Inflammatory macrophage (primary cell): ENCODE measurements at regions not wholly inside any gene's neighbourhood (a gene's known extent, or its start where the extent isn't known, plus 50 kb on each side); places are given as distances from the start of the nearest gene placed in this dataset.
A peak's percentile ranks its signal among the peaks of the same experiment; 100 is the strongest.

Source experiments
- DNase-seq, 2 donors: peaks; one replicate each; pipeline ENCODE4 v3.0.0-alpha.2; 2020 to 2022

- DNase-seq = no peak
Observed at GRCh38 chr10:63708421-63708820, 187.2 kb downstream of the REEP3 start.

DNA sequence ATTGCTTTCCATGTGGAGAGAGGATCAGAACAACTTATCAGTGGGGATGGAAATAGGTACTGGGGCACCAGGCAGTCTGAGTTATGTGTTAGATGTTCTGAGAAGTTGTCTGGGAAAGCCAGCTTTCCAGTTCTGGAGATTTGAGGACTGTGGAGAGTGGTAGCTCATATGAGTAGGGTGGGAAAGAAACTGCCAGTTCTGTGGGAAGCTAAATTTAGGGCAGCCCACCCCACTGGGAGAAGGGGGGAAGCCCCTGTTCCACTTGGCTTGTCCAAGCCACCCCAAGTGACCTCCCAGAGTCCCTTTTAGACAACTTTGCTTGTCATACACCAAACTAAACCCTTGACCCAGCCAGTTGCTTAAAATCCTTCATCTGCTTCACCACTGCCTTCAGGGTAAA, 189.5 kb downstream of the REEP3 start:
- DNase-seq = no peak

DNA sequence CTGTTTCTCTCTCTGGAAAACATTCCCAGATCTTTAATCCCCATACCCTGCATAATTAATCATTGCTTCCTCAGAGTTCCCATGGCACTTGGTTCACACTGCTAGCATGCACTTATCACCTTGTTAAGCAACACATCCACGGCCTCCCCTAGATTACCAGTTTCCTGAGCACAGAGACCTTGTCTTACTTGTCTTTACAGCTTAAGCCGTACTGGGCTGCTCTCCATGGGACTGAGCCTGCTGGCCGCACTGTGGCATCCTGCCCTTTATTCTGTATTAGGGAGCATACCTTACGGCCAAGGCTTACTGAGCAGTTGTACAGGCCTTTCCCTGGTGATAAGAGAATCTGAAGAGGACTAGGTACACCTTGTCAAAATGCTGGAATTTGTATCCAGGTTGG, 190.2 kb downstream of the REEP3 start:
- no peak for DNase-seq

DNA sequence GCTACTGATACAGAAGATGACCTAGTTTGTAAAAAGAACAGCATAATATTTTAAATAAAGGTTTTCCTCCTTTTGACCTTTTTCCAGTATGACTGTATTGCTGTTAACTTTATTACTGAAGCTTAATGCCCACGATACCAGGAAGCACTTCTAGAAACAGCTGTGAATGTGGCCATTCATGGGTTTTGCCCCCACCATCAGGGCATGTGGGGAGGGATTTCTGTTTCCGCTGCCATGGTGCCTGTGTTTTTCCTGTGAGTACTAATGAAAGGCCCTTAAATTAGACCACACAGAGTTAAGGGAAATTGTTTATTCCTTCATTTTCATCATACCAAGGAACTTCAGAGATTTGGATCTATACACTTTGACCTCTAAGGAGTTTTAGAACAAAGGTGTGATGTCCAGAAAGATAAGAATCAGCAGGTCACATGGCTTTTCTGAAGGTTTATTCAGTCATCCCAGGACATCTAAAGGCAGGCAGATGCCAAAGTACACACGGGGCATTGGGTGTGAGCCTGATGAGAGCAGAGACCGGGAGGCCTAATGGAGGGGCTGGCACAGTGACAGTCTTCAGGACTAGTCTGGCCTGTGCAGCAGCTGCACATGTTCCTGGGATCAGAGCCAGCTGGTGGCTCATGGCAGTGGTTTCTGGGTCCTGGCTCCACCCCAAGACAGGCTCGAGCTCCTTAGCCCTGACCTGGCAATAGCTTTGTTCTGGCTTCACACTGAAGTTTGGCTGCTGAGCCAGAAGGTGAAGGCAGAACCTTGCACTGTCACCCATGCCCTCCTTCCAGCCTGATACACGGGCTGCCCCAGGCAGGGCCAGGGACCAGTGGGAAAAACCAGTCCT, 190.9 kb downstream of the REEP3 start:
- DNase-seq = no peak

DNA sequence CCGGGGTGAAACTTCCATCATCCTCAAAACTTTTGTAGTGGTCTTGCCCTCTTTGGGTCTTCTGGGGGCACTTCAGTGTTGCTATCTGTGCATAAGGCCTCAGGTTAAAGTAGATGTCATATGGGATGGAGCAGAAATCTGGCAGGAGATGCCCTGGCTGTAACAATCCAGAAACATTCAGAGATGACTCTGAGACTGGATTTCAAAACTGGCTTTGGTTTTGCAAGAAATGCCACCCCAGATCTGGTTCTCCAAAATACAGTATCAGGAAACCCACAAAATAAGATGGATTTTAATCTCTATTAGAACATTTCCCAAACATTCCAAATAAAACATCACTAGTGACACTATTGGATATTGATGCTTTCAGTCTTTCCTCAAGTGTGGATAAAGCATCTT, 191.5 kb downstream of the REEP3 start:
- peak; percentile 38 to 54 for DNase-seq

GRCh38 chr10:63713191-63714144, 192.3 kb downstream of the REEP3 start:
- DNase-seq = no peak

DNA sequence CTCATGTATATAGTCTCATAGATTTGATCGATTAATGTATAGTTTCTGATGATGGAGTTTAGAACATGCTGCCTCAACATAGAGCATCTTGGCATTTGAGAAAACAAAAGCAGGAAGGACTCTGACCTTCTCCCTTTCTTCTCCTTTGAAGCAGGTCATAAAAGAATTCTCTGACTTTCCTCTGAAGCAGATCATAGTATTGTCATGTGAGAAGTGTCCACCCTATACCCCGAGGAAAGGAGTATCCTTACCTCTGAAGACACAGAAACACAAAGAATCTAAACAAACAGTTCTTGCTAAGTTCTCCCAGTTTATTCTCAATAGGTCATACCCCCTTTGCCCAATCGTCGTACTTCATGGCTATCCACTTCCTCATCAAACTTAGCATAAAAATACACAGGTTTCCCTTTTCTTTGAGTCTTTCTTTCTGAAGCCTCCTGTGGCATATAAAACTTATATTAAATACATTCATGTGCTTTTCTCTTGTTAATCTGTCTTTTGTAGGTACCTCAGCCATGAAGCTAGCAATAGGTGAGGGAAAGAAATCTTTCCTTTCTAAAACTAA, 194.9 kb downstream of the REEP3 start:
- DNase-seq = peak; percentile 36 to 57

DNA sequence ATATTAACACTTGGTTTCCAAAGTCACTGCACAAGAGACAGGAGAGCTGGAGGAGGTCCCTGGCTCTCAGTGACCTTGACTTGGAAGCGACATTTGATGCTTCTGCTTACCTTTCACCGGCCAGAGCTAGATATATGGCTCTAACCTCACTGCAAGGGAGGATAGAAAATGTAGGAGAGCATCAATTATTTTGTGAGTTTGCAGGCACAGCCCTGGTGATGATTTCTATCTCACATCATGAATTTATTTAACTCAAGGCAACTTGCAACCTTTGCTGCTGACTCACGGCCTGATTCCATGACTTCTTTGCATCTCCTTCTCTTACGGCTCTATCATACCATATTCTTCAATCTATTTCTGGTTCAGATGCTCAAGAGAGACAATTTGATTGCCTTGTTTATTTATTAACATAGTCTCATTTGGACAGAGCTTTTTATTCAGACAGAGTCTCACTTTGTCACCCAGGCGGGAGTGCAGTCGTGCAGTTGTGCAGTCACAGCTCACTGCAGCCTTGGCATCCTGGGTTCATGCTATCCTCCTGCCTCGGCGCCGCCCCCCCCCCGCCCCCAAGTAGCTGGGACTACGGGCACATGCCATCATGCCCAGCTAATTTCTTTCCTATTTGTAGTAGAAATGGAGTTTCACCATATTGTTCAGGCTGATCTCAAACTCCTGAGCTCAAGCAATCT, 196.0 kb downstream of the REEP3 start:
- DNase-seq = no peak

- peak in 1 of 2 donors; percentile 46 for DNase-seq
Observed at GRCh38 chr10:63718006-63718405, 196.8 kb downstream of the REEP3 start.

DNA sequence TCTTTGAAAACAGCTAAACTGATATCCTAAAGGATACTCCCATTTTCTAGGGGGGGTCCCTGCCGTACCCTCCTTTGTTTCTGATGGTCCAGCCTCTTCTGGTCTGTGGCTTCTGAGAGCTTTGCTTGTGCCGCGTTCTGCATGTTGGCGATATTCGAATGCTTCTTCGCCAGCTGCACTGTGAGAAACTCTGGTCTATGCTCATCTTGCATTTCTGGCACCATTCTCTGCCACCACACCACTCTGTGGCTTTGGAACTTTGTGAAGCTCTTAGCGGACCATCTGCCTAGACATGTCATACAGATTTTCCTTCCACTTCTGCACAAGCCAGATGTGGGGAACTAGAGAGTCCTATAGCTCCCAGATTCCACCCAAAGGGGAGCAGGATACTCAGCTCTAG, 197.2 kb downstream of the REEP3 start:
- no peak for DNase-seq

DNA sequence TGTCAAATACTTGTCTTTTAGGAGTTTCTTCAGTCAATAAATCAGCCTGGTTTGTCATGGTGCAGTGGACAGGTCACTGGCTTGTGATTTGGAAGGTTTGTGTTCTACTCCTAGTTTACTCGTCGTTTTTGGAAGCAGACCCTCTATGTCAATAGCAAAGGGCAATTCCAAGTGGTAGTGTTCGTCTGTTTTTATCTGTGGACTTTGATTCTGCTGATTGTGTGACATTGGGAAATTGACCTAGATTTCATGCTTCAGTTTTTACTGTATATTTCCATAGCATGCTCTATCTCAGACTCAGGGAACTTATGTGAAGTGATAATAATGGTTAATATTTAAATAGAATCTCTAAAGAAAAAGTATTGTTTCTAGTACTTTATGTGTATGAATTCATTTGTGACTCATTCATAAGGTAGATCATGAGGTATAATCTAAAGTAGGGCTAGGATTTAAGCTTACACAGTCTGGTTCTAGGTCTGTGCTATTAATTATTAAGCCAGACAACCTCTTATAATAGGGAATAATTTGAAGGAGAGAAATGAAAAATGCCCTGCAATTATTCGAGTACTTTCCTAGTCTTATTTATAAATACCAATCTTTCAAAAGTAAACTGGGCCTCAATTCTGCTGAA, 198.1 kb downstream of the REEP3 start:
- no peak for DNase-seq

DNA sequence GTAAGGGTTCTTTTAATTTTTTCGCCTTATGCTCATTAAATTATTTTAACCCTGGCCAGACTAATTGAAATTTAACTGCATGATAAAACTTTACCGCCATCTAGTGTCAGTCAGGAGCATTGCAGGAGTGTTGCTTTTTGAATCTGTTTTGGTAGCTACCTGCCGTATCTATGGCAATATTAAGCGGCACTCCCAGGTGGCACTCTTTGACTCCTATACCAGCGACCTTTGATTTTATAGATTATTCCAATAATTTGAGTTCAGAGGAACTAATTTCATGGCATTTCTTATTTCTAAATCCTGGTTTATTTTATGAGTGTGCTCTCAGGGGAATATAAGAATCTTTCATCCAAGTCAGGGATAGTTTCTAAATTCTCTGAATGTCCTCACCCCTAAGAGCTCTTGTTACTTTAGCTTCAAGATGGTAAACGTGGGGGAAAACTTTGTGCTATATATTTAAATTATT, 198.9 kb downstream of the REEP3 start:
- DNase-seq = peak; percentile 55 to 60

DNA sequence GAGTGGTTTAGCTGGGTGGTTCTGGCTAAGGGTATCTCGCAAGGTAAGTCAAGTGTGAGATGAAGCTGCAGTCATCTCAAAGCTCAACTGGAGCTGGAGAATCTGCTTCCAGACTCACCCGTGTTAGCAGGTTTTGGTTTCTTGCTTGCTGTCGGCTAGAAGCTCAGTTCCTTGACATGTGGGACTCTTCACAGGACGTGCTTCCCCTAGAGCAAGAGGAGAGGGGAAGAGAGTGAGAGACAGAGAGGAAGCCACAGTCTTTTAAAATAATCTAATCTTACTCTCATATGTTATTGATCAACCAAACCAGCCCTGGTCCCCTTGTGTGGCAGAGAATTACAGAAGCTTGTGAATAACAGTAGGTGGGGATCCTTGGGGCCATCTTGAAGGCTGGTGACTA, 199.5 kb downstream of the REEP3 start:
- DNase-seq = no peak

DNA sequence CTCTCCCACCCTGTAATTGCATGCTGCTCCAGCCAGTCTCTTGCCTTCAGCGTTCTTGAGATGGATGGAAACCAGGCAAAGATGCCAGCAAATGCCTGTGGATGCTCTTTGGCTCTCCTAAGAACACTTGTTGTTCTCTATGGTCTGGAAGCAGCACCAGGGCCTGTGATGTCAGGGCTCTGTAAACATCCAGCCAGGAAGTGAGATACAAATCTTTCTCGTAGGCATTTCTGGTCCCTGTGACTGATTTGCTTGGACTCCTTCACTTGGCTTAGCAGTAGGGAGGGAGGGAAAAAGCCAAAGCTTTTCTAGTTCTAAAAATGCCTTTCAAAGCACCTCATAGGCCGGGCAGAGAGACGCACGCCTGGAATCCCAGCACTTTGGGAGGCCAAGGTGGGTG, 201.3 kb downstream of the REEP3 start:
- no peak for DNase-seq

- DNase-seq = no peak
Observed at GRCh38 chr10:63723320-63723719, 202.1 kb downstream of the REEP3 start.

DNA sequence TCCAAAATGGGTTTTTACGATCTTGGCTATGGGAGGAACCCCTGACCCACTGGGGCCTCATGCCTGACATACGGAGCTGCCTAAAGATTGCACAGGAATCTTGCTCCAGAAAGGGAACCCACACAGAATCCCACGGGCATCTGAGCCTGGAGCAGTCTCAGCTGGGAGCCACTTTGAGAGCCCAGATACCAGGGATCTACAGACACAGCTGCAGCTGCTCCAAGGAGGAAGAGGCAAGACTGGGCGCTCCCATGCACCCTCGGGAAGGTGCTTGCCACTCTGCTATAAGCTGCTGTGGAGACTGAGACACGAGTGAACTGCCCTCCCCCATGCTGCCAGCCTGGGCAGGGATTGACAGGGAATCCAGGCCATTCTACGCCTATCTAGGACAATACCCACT, 202.5 kb downstream of the REEP3 start:
- DNase-seq = no peak

DNA sequence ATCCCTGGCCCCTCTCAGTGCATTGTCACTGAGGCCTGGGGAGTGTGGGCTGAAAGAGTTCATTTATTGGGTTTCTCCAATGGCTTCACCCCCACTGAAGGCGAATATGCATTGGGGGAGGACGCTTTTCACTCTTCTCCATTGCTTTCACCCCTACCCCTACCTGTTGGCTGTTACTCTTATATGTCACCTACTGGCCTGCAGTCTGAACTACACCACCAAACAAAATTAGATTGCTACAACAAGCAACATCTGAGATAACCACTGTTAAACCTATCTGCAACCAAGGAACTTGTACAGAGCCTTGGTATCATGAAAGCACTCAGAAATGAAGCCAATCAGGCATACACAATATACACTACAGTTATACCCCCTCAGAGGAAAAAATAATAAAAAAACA, 203.7 kb downstream of the REEP3 start:
- no peak for DNase-seq

- no peak for DNase-seq
Observed at GRCh38 chr10:63726867-63727266, 205.7 kb downstream of the REEP3 start.

DNA sequence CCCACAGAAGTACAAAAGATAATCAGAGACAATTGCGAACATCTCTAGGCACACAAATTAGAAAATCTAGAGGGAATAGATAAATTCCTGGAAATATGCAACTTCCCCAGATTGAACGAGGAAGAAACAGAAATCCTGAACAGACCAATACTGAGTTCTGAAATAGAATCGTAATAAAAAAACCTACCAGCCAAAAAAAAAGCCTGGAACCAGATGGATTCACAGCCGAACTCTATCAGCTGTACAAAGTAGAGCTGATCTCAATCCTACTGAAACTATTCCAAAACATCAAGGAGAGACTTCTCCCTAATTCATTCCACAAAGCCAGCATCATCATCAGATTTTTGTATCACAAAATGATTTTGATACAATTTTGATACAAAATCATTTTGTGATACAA, 206.4 kb downstream of the REEP3 start:
- no peak for DNase-seq

GRCh38 chr10:63735305-63735704, 214.1 kb downstream of the REEP3 start:
- no peak for DNase-seq

DNA sequence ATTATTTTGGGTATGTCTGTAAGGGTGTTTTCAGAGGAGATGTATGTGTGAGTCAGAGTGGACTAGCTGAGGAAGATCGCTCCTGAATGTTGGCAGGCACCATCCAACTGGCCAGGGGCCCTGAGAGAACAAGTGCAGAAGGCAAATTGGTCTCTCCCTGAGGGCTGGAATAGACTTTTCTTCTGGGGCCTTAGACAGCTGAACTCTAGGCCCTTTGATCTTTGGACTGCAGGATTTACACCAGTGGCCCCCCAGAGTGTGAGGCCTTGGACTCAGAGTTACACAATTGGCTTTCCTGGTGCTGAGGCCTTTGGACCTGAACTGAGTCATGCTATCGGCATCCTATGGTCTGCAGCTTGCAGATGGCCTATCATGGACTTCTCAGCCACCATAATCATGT, 217.2 kb downstream of the REEP3 start:
- no peak for DNase-seq
